ENCODE measurements at regions not wholly inside any gene's neighbourhood (a gene's known extent, or its start where the extent isn't known, plus 50 kb on each side); places are given as distances from the start of the nearest gene placed in this dataset.

- Histone ChIP-seq H3K27ac (ENCODE audit: low read depth in 1 of 2, low read length in 2 of 2) (no peak overlapping the region), H3K9me3 (ENCODE audit: control insufficient read depth in 1 of 2, insufficient read depth in 1 of 2, low read length in 2 of 2) (peaks cover 0 to 21% of the 10 kb centered on the region in 2 experiments), H3K36me3 (ENCODE audit: insufficient read depth, low read length) (no peaks in the 10 kb centered on the region), H3K4me3 (ENCODE audit: low read length) (no peak overlapping the region), H3K4me1 (ENCODE audit: insufficient read depth, low read length) (no peaks in the 10 kb centered on the region), H3K27me3 (ENCODE audit: control insufficient read depth in 1 of 2, insufficient read depth in 2 of 2, low read length in 2 of 2) (no peaks in the 10 kb centered on the region)
- Mint-ChIP-seq H3K36me3 (ENCODE audit: low read depth) (no peaks in the 10 kb centered on the region), H3K27ac (no peak overlapping the region), H3K4me3 (no peak overlapping the region), H3K4me1 (ENCODE audit: low read depth) (no peaks in the 10 kb centered on the region), H3K9me3 (no peaks in the 10 kb centered on the region), H3K27me3 (no peaks in the 10 kb centered on the region)
- no peak for ATAC-seq (ENCODE audit: poor library complexity)
- ChIA-PET POLR2A (no interaction called here), CTCF (no interaction called here)
- DNase-seq, result no peak
- intact Hi-C loops (cut with DNase I, micrococcal nuclease), result no loop called here
- TF ChIP-seq CTCF (IDR thresholded peaks at IDR 0.05), result no peak
These were observed 165.2 kb upstream of the APCDD1 start for GRCh38 chr18:10289251-10289650.

GRCh38 chr18:10289951-10290637 is 164.3 kb upstream of the APCDD1 start:
- H3K27me3 ChIP-seq (ENCODE audit: control insufficient read depth in 1 of 2, insufficient read depth in 2 of 2, low read length in 2 of 2), result no peaks in the 10 kb centered on the region
- Mint-ChIP-seq H3K36me3 (ENCODE audit: low read depth) (no peaks in the 10 kb centered on the region), H3K4me3 (no peak overlapping the region), H3K27me3 (no peaks in the 10 kb centered on the region), H3K9me3 (no peaks in the 10 kb centered on the region), H3K4me1 (ENCODE audit: low read depth) (no peaks in the 10 kb centered on the region), H3K27ac (no peak overlapping the region)
- ChIA-PET CTCF (no interaction called here), POLR2A (no interaction called here)
- no peak overlapping the region for H3K4me3 ChIP-seq (ENCODE audit: low read length)
- no peak for TF ChIP-seq CTCF (IDR thresholded peaks at IDR 0.05)
- intact Hi-C loops (cut with DNase I, micrococcal nuclease), result no loop called here
- no peaks in the 10 kb centered on the region for H3K36me3 ChIP-seq (ENCODE audit: insufficient read depth, low read length)
- DNase-seq (peak in 2 of 14 experiments; percentile 16 to 20), ATAC-seq (ENCODE audit: poor library complexity) (no peak)
- no peaks in the 10 kb centered on the region for H3K4me1 ChIP-seq (ENCODE audit: insufficient read depth, low read length)
- peaks cover 0 to 21% of the 10 kb centered on the region in 2 experiments for H3K9me3 ChIP-seq (ENCODE audit: control insufficient read depth in 1 of 2, insufficient read depth in 1 of 2, low read length in 2 of 2)
- no peak overlapping the region for H3K27ac ChIP-seq (ENCODE audit: low read depth in 1 of 2, low read length in 2 of 2)

DNA sequence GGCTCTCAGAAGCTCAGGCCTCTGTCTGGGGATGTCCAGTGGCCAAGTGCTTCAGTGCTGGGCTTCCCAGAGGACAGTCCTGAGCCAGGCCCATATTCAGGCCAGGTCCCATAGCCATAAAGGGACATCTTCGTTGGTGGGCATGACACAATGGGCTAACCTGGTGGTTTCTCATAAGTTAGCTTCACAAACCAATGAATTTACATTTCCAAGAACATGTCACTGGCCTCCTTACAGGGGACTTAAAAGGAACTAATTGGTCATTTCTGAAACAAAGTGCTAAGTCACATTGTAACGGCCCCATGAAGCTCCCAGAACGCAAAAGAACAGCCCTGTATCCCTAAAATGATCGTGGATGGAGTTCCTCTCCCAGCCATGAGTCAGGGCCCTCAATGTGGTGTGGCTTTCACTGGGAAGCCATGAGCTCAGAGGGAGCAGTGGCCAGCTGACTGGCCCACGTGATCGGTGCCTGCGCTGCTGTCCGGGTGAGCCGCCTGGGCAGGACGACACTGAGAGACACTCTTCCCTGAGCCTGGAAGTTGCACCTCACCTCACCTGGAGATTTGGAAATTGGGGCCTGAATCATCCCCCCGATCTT is 163.7 kb upstream of the APCDD1 start:
- POLR2A ChIA-PET, result no interaction called here
- no peaks in the 10 kb centered on the region for H3K36me3 ChIP-seq (ENCODE audit: insufficient read depth, low read length)
- no peaks in the 10 kb centered on the region for H3K27me3 ChIP-seq (ENCODE audit: control insufficient read depth in 1 of 2, insufficient read depth in 2 of 2, low read length in 2 of 2)
- Mint-ChIP-seq H3K9me3 (no peaks in the 10 kb centered on the region), H3K36me3 (ENCODE audit: low read depth) (no peaks in the 10 kb centered on the region), H3K4me3 (no peak overlapping the region), H3K27me3 (no peaks in the 10 kb centered on the region), H3K4me1 (ENCODE audit: low read depth) (no peaks in the 10 kb centered on the region), H3K27ac (no peak overlapping the region)
- DNase-seq, result peak in 2 of 14 experiments; percentile 30 to 33
- no peak overlapping the region for H3K27ac ChIP-seq (ENCODE audit: low read depth in 1 of 2, low read length in 2 of 2)
- no peak for ATAC-seq (ENCODE audit: poor library complexity)
- intact Hi-C loops (cut with DNase I, micrococcal nuclease), result no loop called here
- H3K9me3 ChIP-seq (ENCODE audit: control insufficient read depth in 1 of 2, insufficient read depth in 1 of 2, low read length in 2 of 2), result peaks cover 0 to 21% of the 10 kb centered on the region in 2 experiments
- CTCF ChIA-PET, result no interaction called here
- H3K4me1 ChIP-seq (ENCODE audit: insufficient read depth, low read length), result no peaks in the 10 kb centered on the region
- no peak overlapping the region for H3K4me3 ChIP-seq (ENCODE audit: low read length)
- TF ChIP-seq CTCF (IDR thresholded peaks at IDR 0.05), result no peak
